Body of pancreas (tissue), 4 donors: ENCODE measurements at regions not wholly inside any gene's neighbourhood (a gene's known extent, or its start where the extent isn't known, plus 50 kb on each side); places are given as distances from the start of the nearest gene placed in this dataset.

Experiments
- ATAC-seq: fragments of 150-250 bp; one replicate; pipeline ENCODE4 v1.9.1; 2016
- DNase-seq, 4 donors: peaks; one replicate each; pipeline ENCODE4 v3.0.0-alpha.2; 2019
- H3K27ac ChIP-seq, 4 donors: fragments of 200-600 bp; sonication (generic); 1 replicate in 3 of 4; 2 replicates in 1 of 4; pipeline versions ENCODE4 v1.5.1 to v1.6.1; 2016 to 2019; ENCODE audit warnings: mild to moderate bottlenecking in 1 of 4, mixed read lengths in 1 of 4, moderate library complexity in 1 of 4
- H3K27me3 ChIP-seq, 2 donors: fragments of 200-600 bp; sonication (generic); one replicate each; pipeline ENCODE4 v1.6.0; 2016; ENCODE audit warnings: mild to moderate bottlenecking in 1 of 2
- H3K36me3 ChIP-seq, 2 donors: fragments of 200-600 bp; sonication (generic); replicated peaks in 1 of 2; 2 replicates each; pipeline ENCODE4 v1.5.1; 2016; ENCODE audit warnings: low read depth in 2 of 2; ENCODE audit not compliant: insufficient read depth in 1 of 2
- H3K4me1 ChIP-seq: fragments of 200-600 bp; sonication (generic); one replicate; pipeline ENCODE4 v1.6.0; 2016
- H3K4me3 ChIP-seq, 2 donors: fragments of 200-600 bp; sonication (generic); 1 replicate in 1 of 2; 2 replicates in 1 of 2; pipeline ENCODE4 v1.5.1; 2016 to 2019
- H3K9me3 ChIP-seq, 3 donors: fragments of 200-600 bp; sonication (generic); 1 replicate in 2 of 3; 2 replicates in 1 of 3; pipeline ENCODE4 v1.5.1; 2016
- CTCF ChIP-seq, 7 experiments: fragments of 450-650 bp in 4 of 7; fragments of 200-600 bp in 3 of 7; sonication (generic) in 3 of 7; IDR thresholded peaks; one replicate each; pipeline ENCODE4 v1.5.1; 2016 to 2019; ENCODE audit warnings: antibody characterized with exemption in 7 of 7
- POLR2A ChIP-seq, 3 donors: fragments of 450-650 bp; IDR thresholded peaks; one replicate each; pipeline ENCODE4 v1.6.1; 2016; ENCODE audit warnings: antibody characterized with exemption in 3 of 3, mild to moderate bottlenecking in 2 of 3
- WGBS, 2 donors: methylation state at CpG; one replicate each; pipeline ENCODE4 v1.1.5; 2017; 5-methylcytosine and 5-hydroxymethylcytosine counted together
- intact Hi-C: fragments of 100-400 bp; cut with DNase I; formaldehyde crosslinking; loops from one replicate; pipeline ENCODE4 v1.15.1; 2023

- Histone ChIP-seq H3K9me3 (no peaks in the 10 kb centered on the region), H3K27ac (no peak overlapping the region), H3K4me1 (no peaks in the 10 kb centered on the region), H3K4me3 (no peak overlapping the region), H3K27me3 (no peaks in the 10 kb centered on the region), H3K36me3 (no peaks in the 10 kb centered on the region)
- ATAC-seq (no peak), DNase-seq (no peak)
- intact Hi-C loops: no loop called here
- WGBS, 2 donors: 64 to 76% methylated on average over 3 of the region's 3 CpGs
- TF ChIP-seq POLR2A (IDR thresholded peaks at IDR 0.05): no peak
- no peak for TF ChIP-seq CTCF (IDR thresholded peaks at IDR 0.05)
Observed at GRCh38 chr10:128887856-128888255, 579.2 kb upstream of the MGMT start.

GRCh38 chr10:128892005-128892404 is 575.0 kb upstream of the MGMT start:
- no peak overlapping the region for H3K27ac ChIP-seq
- ATAC-seq (no peak), DNase-seq (no peak)

DNA sequence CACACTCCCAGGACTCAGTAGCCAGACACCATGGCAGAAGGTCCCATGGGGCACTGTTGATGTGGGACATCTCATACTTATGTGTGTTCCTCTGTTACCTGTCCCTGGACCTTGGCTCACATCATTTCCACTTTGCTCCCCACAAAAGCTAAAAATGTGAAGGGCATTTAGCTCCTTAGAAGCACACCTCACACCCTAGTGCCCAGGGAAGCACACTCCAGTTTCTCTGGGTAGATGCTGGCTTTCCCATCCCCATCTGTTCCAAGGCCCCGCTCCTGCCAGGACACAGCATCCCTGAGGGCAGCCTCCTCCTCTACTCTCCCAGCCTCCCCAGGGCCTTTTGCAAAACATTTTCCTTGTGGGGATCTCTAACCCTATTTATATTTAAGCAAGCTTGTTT is 572.4 kb upstream of the MGMT start:
- Histone ChIP-seq H3K36me3 (no peaks in the 10 kb centered on the region), H3K4me3 (no peak overlapping the region), H3K4me1 (no peaks in the 10 kb centered on the region), H3K27me3 (no peaks in the 10 kb centered on the region), H3K9me3 (no peaks in the 10 kb centered on the region), H3K27ac (no peak overlapping the region)
- WGBS, 2 donors: 39 to 50% methylated on average over 1 of the region's 1 CpG
- TF ChIP-seq POLR2A (IDR thresholded peaks at IDR 0.05) (no peak), CTCF (IDR thresholded peaks at IDR 0.05) (no peak)
- ATAC-seq: no peak
- intact Hi-C loops: no loop called here
- DNase-seq: no peak

More at GRCh38 chr10:128892005-128892404, 575.0 kb upstream of the MGMT start:
- Histone ChIP-seq H3K9me3 (no peaks in the 10 kb centered on the region), H3K36me3 (no peaks in the 10 kb centered on the region), H3K4me3 (no peak overlapping the region), H3K27me3 (no peaks in the 10 kb centered on the region), H3K4me1 (no peaks in the 10 kb centered on the region)
- WGBS, 2 donors: 62 to 63% methylated on average over 4 of the region's 4 CpGs
- TF ChIP-seq POLR2A (IDR thresholded peaks at IDR 0.05): no peak
- TF ChIP-seq CTCF (IDR thresholded peaks at IDR 0.05): no peak
- intact Hi-C loops: no loop called here

DNA sequence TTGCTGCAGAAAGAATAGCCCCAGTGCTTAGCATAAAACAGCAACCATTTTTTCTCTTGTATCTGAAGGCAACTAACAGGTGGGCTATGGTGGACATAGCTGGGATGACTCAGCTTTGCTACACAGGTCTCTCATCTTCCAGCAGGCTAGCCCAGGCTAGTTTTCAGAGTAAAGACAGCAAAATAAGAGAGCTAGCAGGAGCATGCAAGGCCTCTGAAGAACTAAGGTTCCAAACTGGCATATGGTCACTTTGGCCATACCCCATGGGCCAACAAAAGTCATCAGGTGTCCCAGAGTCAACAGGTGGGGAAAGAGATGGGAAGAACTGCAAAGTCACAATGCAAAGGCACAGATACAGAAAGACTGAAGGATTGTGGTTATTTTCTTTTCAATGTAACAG is 571.6 kb upstream of the MGMT start:
- Histone ChIP-seq H3K27me3 (no peaks in the 10 kb centered on the region), H3K36me3 (no peaks in the 10 kb centered on the region), H3K27ac (no peak overlapping the region), H3K9me3 (no peaks in the 10 kb centered on the region), H3K4me1 (no peaks in the 10 kb centered on the region), H3K4me3 (no peak overlapping the region)
- DNase-seq (no peak), ATAC-seq (no peak)
- intact Hi-C loops: no loop called here
- TF ChIP-seq POLR2A (IDR thresholded peaks at IDR 0.05) (no peak), CTCF (IDR thresholded peaks at IDR 0.05) (no peak)

DNA sequence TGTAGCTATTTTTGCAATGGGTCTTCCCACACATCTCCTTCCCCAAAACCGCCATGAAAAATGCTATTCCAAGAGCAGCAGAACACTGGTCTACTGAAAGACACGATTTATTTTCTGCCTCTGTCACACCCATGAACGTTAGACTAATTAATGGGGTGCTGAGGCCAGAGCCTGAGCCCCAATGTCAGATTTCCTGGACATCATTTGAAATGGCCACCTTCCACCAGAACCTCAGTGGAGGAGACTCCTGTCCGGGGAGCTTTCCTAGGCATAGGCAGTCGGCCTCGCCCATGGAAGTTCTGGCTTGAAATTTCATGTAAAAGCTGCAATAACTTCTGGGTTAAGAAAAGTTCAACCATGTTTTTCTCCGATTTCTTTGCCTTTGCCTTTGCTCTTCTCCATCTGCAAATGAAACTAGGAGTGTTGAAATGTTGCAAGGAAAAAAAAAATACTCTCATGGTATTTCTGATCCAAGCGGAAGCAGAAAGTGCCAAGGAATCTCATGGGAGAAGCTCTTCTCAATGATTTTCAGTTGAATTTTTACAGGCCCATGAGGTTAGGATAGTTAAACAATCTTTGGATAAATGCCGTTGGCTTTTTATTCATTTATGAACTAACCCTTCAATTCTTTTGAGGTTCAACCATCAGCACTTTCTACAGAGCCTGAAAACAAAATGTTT is 570.8 kb upstream of the MGMT start:
- Histone ChIP-seq H3K4me1 (no peaks in the 10 kb centered on the region), H3K9me3 (no peaks in the 10 kb centered on the region), H3K4me3 (no peak overlapping the region), H3K27me3 (no peaks in the 10 kb centered on the region), H3K27ac (peak overlapping the region in 1 of 4 donors; percentile 9), H3K36me3 (no peaks in the 10 kb centered on the region)
- DNase-seq: no peak
- TF ChIP-seq POLR2A (IDR thresholded peaks at IDR 0.05) (no peak), CTCF (IDR thresholded peaks at IDR 0.05) (no peak)
- ATAC-seq: no peak
- WGBS, 2 donors: 58 to 65% methylated on average over 9 of the region's 9 CpGs
- intact Hi-C loops: no loop called here
